Non-pigmented ciliary epithelial cell (primary cell): ENCODE measurements at regions not wholly inside any gene's neighbourhood (a gene's known extent, or its start where the extent isn't known, plus 50 kb on each side); places are given as distances from the start of the nearest gene placed in this dataset.
"Not testable (repeated sequence)": the region's sequence is repeated elsewhere in the genome, so short reads cannot be mapped to it uniquely, and the experiment has no call there.

Experiments used
- DNase-seq: peaks from one replicate; pipeline ENCODE4 v3.0.0-alpha.2; 2010; ENCODE audit warnings: low read depth

DNA sequence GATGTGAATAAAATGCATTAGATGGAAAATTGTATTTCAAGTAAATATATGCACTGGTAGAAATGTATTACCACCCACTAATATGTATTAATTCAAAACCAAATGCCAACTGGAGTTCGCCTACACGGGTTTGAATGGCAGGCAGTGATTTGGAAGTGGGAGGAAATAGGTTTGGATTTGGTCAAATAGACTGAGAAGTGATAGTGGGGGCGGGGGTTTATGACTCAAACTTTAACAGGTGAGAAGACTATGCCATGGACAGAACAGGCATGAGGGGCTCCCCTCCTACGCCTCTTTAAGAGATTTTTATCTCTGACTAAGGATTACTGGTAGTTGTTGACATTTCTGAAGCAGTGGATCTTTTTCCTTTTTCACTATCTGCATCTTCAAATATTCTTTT lies 677.8 kb downstream of the NTRK3 start:
- DNase-seq = no peak

DNA sequence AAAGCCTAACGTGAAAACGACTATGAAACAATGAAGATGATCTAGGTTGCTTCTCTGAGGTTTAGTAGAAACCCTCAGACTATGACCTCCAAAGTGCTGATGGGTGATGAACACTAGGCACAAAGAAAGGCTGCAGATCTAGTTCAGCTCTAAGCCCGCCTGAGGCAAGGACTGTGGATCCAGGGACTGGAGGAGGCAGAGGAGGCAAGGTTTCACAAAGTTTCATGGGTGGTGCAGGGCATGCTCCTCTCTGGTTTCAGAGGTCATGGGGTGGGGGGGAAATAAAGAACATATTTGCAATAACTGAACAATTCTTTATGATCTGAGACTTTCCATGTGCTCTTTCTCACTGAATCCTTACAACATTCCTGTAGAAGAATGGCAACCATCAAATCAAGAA lies 679.2 kb downstream of the NTRK3 start:
- DNase-seq = no peak

- no peak for DNase-seq
Measured at GRCh38 chr15:87576486-87577176, 679.9 kb downstream of the NTRK3 start.

GRCh38 chr15:87575896-87576473 lies 680.6 kb downstream of the NTRK3 start:
- no peak for DNase-seq

DNA sequence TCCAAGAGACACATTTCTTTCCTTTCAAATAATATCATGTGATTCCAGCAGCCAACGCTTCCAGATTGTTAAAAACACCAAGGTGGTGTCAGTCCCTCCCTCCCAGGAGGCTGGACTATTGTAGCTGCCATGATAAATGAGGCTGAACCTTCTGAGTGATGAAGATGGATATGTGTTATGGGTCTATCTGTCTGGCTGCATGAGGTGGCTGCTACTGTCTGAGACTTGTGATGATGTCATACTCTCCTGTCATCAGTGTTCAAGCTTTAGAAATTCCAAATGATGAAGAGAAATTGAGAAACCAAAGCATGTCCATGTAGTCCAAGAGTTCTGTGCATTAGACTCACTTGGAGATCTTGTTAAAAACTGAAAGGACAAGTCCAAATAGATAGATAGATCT lies 683.0 kb downstream of the NTRK3 start:
- no peak for DNase-seq

GRCh38 chr15:87573039-87573438 lies 683.5 kb downstream of the NTRK3 start:
- no peak for DNase-seq

GRCh38 chr15:87572381-87572910 lies 684.1 kb downstream of the NTRK3 start:
- no peak for DNase-seq

DNA sequence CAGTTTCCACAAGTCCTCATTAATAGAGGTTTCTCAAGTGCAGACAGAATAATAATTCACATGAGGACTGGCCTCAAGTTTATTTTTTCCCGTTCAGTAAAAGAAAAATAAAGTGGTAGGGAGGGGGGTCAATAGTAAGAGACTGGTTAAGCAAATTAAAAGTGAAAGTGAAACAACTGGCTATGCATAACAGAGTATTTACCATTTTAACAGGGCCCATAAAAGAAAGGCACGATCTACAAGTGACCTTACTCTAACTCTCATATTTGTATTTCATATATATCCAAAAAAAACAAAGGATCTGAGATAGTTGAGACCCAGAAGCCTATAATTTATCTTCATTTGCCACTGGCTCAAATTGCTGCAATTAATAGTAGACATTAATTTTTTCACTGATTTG lies 686.3 kb downstream of the NTRK3 start:
- DNase-seq = no peak

DNA sequence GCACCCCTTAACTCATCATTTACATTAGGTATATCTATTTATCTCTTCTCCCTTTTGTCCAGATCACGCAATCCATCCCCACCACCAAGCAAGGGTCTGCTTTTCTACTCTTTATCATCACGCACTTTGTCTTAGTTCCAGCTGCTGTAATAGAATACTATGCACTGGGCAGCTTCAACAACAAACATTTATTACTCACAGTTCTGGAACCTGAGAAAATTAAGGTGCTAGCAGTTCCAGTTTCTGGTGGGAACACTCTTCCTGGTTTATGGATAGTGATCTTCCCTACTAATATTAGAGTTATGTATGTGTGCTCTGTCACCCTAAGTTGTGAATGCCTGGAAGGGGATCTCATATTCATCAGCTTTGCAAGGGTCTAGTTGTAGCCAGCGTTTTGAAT lies 687.0 kb downstream of the NTRK3 start:
- no peak for DNase-seq

GRCh38 chr15:87567406-87568030 lies 689.0 kb downstream of the NTRK3 start:
- no peak for DNase-seq

DNA sequence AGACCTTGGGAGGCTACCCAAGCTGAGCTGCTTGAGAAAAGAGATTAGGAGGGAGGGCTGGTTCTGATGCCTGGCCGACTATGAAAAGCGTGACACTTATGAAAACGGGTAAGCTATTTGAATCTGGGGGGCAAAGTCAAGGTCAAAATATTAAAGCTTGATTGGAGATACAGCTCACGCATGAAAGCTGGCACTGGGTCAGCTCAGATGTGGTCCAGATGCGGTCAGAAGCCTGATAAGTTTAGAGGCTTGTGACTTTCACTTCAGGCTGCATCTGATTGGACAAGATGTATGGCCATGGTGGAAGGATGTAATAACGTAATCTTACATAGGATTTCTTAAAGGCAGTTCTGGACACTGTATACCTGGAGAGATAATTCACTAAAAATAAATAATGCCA lies 690.3 kb downstream of the NTRK3 start:
- no peak for DNase-seq

- no peak for DNase-seq
Measured at GRCh38 chr15:87564681-87565080, 691.9 kb downstream of the NTRK3 start.

GRCh38 chr15:87563869-87564268 lies 692.7 kb downstream of the NTRK3 start:
- DNase-seq = no peak

DNA sequence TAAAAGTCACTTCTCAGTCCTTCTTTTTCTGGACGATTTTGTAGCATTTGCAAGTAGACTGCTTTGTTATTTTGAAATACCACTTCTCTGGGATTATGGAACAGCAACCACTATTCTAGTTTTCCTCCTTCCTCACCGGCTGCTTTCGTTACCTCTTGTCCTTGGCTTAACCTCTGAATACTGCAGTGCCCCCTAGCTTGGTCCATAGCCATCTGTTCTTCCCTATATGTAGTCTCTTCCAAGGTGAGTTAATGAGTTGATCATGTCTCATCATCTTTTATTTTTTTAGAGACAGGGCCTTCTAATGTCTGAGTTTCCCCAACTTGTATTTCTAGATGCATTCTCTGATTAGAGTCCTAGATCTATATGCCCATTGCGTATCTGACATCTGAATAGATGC lies 694.3 kb downstream of the NTRK3 start:
- DNase-seq = no peak

DNA sequence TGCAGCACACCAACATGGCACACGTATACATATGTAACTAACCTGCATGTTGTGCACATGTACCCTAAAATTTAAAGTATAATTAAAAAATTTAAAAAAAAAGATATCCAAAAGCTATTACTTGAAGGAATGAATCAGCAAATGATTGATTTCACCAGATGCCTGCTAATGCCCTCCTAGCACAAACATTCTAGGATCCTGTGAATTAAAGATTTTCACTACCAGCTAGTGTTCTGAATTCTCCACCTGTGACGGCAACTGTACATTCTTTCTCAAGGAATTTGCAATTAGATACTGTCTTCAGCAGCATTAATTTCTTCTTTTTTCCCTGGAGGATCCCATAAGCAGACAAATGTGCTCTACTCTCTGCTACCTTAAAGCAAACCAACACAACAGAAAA lies 694.9 kb downstream of the NTRK3 start:
- no peak for DNase-seq

DNA sequence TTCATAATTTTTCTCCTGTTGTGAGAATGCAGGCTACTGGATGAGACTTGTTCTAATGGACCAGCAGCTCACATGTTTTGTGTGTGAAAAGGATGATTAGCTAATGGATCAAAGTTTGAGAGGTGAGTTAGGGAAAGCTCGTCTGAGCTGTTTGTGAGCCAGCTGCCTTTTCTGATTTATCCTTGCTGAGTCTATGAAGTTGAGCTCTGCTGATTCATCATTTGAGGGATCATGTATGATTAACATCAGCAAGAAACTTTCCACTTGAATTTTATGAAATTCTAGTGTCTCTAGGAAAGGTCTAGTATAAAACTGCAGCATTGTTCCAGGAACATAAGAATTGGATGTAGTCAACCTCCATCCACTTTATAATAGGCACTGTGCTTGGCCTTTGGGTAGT lies 698.7 kb downstream of the NTRK3 start:
- no peak for DNase-seq

- no peak for DNase-seq
Measured at GRCh38 chr15:87556886-87557285, 699.7 kb downstream of the NTRK3 start.

DNA sequence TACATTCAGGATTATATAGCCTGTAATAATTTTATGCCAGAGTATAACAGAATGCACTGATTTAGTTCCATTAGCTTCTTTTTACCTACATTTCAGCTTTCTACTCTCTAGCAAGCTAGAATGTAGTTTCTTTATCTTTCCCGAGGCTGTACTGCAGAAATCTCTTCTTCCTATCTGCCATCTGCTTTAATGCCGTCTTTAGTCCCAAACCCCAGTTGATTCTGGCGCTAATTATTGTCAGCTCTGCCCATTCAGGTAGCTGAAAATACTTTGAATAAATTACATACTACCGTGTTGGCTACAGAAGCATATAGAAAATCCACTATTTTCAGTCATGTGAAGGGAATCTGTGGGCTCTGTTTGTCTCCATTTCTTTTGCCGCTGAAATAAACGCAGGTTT lies 706.7 kb downstream of the NTRK3 start:
- DNase-seq = no peak

DNA sequence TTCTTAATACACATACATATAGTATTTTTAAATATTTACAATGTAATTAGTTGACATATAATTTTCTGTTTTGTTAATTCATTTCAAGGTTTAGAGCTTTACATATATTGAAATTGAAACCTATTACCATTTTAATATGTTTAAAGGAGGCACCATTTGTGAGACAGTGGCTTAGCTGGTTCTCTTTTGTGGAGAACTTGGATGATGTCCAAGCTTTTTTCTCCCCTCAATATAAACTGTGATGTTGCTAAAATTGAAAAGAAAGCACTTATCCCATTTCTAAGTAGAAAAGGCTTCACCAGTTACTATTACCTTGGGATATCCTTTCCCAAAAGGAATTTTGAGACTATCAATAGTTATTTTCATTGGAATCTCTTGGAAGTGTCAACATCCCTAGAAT lies 707.2 kb downstream of the NTRK3 start:
- no peak for DNase-seq

- DNase-seq = not testable (repeated sequence)
Measured at GRCh38 chr15:87548590-87548989, 707.9 kb downstream of the NTRK3 start.

GRCh38 chr15:87547470-87548181 lies 708.9 kb downstream of the NTRK3 start:
- DNase-seq = no peak

- DNase-seq = no peak
Measured at GRCh38 chr15:87538327-87538834, 718.2 kb downstream of the NTRK3 start.

GRCh38 chr15:87537295-87537694 lies 719.2 kb downstream of the NTRK3 start:
- no peak for DNase-seq
